Medulla oblongata (tissue), 1 donor: ENCODE measurements at regions not wholly inside any gene's neighbourhood (a gene's known extent, or its start where the extent isn't known, plus 50 kb on each side); places are given as distances from the start of the nearest gene placed in this dataset.

Source experiments
- DNase-seq: peaks from one replicate; pipeline ENCODE4 v3.0.0-alpha.2; 2015; ENCODE audit errors: extremely low spot score

DNA sequence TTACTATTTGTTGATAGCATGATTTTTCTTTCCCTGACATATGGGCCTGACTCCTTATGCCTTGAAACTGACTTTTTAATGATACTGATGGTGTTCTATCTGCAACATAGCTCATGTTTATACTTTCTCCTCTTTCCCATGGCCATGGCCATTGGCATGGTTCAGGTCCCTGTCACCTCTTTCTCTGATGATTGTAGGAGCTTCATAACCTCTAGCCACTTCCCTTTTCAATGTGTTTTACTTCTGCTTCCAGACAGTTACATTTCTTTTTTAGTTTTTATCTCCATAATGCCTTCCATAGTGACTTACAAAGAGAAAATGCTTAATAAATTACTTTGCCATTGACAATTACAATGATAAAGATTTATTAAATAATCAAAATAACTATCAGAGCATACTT lies 177.9 kb upstream of the SETBP1 start:
- DNase-seq = peak; percentile 13

DNA sequence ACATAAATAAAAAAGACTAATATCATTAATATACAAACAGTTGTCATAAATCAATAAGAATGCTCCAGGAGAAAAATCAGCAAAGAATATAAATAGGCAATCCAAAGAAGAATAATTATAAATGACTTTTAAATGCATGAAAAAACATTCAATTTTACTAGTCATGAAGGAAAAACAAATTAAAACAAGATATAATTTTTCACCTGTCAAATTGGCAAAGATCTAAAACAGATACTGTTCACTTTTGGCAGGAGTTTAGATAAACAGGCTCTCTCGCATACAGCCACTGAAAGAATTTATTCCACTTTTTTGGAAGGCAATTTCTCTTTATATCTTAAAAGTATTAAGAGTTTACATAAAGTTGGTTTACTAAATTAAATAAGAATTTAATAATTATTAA lies 176.8 kb upstream of the SETBP1 start:
- no peak for DNase-seq

DNA sequence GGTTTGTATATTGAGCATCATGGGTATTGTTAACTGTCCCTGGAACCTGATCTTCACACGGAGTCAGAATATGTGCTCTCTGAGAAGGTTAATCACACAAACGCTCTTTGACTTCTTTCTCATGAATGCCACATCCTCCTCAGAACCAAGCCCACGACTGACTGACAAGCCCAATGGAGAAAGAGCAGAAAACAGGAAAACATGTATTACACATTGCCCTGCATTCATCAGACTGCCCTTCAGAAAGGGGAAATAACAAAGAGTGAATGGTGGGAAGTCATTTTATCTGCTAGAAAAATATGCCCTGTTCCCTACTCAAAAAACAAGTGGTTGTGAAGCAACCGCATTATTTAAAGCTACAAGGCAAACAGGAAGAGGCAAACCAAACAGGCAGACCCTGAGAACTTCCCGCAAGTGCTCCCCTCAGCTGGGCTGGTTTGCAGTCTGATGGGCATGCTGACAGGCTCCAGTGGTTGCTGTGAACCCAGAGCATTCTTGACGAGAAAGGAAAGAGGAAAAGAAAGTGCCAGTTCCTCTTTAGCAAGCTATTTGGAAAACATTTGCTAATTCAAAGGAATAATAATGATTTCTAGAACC lies 172.9 kb upstream of the SETBP1 start:
- DNase-seq = peak; percentile 87

DNA sequence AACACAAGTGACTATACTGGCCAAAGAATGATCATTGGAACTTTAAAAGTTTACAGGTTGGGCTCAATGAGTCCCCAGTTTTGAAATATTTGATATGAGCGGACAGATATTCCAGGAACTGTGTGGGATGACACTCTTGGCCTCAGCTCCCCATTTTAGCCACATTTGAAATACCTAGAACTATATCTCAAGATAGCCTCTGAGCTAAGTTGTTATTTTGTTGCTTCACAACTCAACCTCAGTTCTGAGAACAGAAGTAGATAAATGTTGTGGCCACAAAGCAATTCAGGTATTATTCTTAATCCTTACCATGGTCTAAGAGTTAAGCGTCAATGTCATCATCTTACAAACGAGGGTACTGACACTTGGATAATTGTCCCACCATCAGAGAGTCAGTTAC lies 172.2 kb upstream of the SETBP1 start:
- no peak for DNase-seq

DNA sequence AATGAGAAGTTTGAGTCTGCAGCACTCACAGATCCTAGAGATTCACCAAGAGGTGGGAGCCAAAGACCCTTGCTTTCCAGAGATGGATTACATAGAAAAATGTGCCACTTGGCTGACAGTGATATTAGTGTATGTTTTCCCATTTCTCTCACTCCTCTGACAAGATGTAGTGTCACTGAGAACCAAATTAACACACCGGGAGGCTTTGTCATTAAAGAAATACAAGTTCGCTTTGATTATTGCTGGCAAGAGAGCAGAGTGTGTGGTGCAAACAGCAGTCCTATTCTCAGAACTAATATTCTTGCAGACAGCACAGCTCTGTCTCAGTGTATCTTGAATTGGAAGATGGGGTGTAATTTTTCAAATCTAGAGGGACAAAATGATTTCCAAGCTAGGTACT lies 171.6 kb upstream of the SETBP1 start:
- DNase-seq = no peak

DNA sequence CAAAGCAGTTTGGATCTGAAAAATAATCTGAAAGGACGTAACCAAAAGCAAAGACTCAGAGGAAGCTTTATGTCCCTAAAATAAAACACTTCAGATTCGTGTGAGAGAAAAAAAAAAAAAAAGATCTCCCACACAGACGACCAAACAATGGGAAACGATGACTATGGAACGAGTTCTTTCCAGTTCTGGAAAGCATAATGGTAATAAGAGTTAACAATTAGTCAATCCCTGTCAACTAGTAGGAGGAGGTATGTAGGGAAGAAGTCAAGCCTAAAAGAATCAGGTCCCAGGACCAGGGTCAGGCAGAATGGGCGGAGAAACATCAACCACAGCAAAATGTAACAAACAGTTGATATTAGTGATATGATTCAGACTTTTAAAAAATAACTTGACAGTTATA lies 170.3 kb upstream of the SETBP1 start:
- no peak for DNase-seq

DNA sequence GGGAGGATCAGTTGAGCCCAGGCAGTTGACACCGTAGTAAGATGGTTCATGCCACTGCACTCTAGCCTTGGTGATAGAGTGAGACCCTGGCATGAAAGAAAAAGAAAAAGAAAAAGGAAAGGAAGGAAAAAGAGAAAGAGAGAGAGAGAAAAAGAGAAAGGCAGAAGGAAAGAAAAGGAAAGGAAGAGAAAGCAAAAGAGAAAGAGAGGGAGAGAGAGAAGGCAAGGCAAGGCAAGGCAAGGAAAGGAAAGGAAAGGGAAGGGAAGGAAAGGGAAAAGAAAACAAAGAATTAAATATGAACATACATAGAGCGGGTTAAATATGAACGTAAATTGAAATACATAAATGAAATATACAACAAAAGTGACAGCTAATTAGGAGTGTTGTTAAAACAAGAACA lies 167.5 kb upstream of the SETBP1 start:
- DNase-seq = no peak

DNA sequence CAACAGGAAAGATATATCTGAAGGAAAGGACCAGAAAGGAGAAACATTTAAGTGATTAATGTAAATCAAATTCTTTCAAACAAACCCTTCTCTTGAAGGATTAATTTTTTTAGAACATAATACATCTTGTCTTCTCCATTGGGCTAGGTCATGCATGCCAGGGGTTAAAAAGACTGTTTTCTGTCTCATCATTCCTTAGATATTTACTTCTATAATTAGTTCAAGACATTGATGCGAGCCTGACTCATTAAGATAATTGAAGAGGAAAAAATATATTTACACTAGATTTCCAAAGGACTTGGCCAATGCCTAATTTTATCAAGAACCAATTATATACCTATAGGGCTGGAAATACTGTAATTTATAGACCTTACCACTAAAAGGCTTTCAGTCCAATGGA lies 166.6 kb upstream of the SETBP1 start:
- no peak for DNase-seq

DNA sequence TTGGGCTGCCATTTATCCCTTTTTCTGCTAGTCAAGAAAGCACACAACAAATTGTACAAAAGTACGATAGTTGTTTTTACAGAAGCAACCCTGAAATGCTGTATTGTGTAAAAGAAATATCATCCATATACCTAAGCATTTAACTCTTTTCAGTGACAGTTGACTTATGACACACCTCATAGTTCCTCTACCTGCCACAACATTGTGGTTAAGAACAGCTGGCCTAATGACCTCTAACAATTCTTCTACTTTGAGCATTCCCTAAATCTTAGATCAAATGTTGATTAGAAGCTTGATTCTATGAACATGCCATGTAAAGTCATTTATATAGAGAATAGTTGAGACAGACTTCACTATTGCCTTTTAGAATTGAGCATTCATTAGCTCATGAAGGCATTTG lies 165.9 kb upstream of the SETBP1 start:
- no peak for DNase-seq

DNA sequence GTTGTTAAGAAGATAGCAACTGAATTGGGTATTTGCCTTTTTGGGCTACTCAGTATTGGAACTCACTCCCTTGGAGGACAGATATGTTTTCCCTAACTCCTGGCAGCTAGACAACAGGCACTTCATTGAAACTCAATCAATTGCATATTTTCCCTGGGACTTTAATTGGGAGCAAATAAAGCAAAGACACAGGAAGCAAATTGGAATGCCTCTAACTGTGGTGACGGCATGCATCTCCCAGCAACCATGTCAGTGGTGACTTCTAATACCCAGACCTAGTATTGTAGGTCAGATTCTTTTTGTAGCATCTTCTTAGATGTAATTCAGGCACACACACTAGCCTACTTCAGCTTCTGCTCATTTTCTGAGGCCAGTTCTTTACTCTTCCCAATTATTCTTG lies 164.2 kb upstream of the SETBP1 start:
- no peak for DNase-seq

DNA sequence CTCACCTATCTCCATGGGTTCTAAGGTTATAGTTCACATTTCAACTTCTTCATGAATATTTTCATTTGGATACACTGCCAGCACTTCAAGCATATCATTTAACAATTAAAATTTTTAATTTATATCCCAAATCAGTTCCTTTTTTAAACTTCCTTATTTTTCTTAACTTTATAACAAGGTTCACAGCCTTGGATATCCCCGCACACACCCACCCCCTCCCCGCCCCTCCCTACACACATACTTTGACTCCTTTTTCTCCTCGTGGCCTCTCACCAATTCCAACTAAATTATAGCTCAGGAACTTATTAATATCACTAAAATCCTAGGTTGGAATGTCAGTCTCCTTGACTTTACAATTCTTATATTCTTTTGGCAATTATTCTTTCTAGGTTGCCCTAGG lies 163.6 kb upstream of the SETBP1 start:
- DNase-seq = no peak

DNA sequence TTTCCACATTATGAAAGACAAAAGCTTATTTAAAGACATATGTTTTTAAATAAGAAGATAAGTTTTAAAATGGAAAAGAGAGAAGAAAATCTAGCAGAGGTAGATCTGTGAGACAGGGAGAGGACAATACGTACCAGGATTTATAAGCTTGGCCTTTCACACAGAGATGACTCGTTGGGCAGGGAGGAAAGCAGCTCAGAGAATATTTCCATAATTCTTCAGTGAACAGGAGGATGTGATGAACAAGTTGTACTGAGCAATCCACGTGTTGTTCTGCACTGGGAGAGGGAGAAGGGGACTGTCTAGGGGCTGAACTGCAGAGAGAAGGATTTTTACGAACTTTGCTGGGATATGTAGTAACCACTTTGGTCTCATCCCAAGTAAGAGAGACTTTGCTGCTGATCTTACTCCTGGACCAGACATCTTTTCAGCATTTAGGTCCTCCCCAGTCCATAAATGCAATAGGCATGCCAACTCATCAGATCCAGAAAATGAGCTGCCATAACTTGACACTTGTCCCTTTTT lies 162.5 kb upstream of the SETBP1 start:
- no peak for DNase-seq

DNA sequence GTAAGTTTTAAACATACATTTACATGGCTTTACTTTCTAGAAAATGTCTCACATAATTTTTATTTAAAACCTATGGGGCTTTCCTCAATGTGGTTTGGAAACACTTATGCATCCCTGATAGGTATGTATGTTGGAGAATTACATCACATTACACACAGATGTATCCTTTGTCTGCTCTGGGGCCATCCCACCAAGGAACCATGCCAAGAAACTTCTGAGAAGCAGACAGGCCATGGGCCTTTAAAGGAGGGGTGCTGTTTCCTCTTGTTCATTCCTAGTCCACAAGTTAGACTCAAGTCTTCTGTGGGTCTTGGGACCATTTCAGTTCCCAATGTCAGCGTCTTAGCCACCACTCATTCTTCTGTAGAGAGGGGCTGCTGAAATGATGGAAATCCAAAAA lies 162.0 kb upstream of the SETBP1 start:
- DNase-seq = no peak

DNA sequence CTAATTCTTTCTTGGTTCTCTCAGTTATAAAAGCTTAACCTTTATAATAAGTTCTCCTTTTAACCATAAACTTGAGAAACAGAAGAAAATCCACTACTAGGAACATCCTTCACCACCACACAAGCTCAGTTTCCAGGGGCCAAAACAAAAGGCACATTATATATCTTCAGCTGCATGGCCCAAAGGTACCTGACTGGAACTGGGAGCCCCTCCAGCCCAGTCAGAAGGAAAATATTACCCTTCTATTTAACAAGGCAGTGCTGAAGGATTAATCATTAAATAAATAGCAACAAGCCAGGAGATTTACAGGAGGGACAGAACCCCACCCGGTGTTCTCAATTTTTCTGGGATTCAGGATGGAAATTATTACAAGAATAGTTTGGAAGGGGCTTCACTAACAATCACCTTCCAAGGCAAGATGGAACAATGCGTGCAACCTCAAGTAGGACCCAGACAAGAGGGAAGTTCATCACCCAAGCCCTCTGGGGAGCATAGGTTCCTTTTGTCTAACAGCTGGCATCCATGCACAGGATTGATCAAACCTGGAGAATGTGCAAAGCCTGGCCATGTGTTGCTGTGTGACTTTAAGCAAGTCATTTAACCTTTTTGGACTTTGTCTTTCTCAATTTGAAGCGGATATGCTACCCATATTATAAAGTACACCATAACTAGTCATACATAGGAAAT lies 159.6 kb upstream of the SETBP1 start:
- no peak for DNase-seq

DNA sequence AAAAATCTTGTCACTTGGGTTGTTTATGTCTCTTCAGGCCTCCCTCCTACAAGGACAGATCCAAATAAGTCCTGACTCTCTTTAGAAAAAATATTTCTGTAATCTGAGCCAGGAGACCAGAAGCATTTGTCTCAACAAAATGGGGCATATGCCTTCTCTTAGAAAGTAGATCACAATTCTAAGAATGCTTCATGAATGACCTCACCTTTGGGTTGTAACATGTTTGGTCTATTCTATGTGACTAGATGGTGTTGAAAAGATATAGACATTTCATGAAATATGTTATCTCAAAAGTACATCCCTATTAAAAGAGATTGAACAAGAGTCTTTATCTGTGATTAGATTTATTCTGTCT lies 159.0 kb upstream of the SETBP1 start:
- no peak for DNase-seq

DNA sequence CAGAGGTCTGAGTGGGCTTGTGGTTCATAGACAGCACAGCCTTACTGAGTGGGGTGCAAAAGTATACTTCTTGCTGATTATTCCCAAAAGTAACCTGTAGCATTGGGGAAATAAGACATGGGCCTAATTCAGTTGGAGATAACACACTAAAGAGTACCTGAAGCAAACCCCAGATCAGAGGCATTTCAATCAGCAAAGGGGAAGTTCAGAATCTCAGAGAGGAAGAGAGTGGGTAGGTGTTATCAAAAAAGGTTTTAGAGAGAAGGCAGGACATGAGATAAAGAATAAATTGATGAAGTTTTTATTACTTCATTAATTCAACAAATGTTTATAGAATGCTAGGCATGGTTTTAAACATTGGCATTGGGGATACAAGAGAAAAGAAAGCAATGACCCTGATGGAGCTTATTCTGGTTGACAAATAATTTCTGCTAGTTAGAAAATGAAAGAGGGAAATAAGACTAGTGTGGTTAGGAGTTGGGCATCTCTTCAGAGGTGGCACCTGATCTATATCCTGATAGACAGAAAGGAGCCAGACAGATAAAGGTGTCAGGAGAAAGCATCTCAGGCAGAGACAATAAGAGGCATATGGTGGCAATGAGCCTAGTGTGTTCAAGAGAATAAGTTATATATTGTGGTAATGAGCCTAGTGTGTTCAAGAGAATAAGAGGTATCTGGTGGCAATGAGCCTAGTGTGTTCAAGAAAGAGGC lies 153.8 kb upstream of the SETBP1 start:
- DNase-seq = no peak

DNA sequence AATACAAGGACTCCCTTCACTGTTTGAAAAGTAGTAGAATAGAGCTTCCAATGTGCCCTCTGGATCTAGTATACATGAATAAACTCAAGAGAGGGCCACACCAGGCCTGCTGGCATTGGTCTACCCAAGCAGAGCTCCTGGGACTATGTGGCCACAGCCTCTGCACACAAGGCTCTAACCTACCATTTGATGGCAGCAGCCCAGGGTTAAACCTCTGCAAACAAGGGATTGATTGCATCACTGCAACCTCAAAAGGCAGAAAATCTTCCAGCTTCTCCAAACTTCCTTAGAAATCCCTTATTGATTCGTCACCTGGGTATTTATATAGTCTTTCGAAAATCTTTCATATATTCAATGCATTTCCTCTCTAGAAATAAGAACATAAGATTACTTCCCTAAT lies 147.6 kb upstream of the SETBP1 start:
- DNase-seq = no peak

DNA sequence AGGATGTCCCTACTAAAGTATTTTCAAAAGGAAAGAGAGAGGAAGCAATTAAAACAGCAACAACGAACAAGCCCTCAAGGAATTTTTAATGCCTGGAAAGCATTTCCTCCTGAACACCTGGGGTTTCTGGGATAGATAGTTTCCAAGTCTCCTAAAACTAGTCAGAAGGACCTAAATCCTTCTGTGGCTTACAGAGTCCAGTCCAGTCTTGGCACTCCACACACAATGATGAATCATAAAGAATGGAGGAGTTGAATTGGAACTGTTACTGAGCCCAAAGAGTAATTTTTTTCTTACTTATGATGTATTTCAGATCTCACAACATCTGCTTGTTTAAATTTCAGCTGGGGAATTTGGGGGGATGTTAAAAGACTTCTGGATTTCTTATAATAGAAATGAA lies 144.6 kb upstream of the SETBP1 start:
- DNase-seq = no peak

DNA sequence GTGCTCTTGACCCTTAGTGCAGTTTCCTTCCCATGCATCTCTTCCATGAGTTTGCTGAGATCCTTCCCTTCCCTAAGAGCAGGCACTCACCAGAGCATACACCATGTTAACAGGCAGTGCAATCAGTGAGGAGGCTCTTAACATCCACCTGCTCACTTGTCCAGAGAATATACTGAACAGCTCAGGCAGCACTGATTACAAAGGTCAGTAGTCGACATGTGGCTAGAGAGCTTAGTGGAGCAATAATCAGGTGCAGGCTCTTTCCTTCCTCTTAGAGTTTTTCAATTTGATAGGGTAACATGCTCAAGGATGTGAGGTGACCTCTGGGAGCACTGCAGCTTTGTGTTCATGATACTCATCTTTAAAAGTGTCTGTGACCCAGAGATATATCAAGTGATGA lies 144.1 kb upstream of the SETBP1 start:
- no peak for DNase-seq

DNA sequence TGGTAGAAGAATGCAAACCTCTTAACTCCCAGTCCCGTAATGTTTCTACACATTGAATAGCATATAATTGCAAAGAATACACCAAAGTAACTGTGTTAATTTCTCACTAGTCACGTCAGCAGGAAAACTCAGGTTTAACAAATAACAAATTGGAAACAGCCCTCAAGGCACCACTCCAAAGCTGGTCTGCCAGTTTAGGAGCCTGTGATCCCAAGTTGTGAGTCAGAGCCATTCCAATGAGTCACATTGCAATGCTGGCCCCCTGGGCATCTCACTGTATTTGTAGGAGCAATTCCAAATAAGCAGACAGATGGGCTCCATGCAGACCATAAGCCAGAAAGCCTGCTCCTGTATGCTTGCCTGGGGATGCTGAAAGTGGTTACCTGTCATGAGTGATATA lies 143.2 kb upstream of the SETBP1 start:
- no peak for DNase-seq

DNA sequence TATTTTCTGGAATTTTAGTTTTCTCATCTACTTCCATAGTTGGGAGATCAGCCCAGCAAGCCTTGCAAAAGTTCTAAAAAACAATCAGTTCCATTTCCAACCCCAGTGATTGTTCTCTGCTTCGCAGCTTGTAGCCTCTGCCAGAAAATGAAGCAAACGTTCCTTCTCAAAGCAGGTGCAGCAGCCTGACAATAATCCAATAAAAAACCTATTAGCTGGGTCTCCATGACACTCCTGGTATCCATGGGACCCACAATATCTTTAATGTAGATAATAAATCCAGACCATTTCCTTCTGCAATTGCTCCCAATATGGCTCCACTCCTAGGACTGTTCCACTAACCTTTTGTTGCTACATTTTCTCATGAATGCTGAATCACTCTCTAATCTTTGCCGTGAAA lies 140.8 kb upstream of the SETBP1 start:
- no peak for DNase-seq

DNA sequence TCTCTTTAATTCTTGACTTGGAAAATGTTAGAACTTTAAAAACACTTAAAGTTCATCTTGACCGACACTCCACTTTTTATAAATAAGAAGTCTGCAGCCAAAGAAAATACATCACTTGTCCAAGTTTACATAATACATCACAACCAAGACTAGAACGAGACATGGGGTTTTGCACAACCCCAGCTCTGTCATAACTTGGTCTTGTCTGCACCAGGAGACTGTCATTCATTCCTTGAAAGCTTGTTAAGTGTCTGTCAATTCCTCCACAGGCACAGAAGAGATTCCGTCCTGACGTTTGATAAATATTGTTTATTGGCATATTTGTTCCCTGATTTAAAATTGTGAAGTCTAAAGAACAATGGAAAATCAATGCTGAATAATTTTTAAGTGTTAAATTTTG lies 139.5 kb upstream of the SETBP1 start:
- DNase-seq = no peak

DNA sequence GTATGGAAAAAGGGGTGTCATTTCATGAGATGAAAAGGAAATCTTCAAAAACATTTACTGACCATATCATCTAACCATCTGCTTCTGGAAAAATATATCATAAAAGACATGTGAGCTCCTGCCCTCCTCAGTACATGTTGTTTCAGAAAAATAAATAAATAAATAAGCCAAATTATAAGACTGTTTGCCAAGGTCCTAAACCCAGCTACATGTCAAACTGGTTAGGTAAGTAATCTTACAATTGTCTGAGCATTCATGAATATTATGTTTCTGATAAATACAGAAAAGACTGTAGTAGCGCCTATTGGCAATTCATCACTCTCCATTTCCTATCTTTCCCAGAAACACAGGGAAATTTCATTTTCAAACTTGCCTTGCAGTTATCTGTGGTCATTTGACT lies 138.9 kb upstream of the SETBP1 start:
- no peak for DNase-seq
